Activated CD8-positive, alpha-beta T cell treated with anti-CD3 and anti-CD28 coated beads, Interleukin-2, amount 10 ng/mL, durations not matched to agents 7 days and 5 days (primary cell): ENCODE measurements at regions not wholly inside any gene's neighbourhood (a gene's known extent, or its start where the extent isn't known, plus 50 kb on each side); places are given as distances from the start of the nearest gene placed in this dataset.
"Not testable (repeated sequence)": the region's sequence is repeated elsewhere in the genome, so short reads cannot be mapped to it uniquely, and the experiment has no call there.

Experiments used
- ATAC-seq: fragments of 150-1000 bp; cut with Tn5 transposase; one replicate; pipeline ENCODE4 v1.10.0; 2021; ENCODE audit warnings: moderate library complexity
- CTCF ChIA-PET: fragments of 350-600 bp; sonication (Branson Sonifier 250); formaldehyde crosslinking; loops from one replicate; lab custom pipeline; 2021; ENCODE audit warnings: antibody characterized with exemption; lab: Charles Lee
- POLR2A ChIA-PET: fragments of 350-600 bp; sonication (Branson Sonifier 250); formaldehyde crosslinking; loops from one replicate; lab custom pipeline; 2021; ENCODE audit warnings: antibody characterized with exemption; lab: Charles Lee
- DNase-seq: peaks from one replicate; pipeline ENCODE4 v3.0.0-alpha.2; 2020
- H3K27ac Mint-ChIP-seq: one replicate; pipeline ENCODE4 v1.8.0; 2021; ENCODE audit warnings: mild to moderate bottlenecking, mixed read lengths
- H3K27me3 Mint-ChIP-seq: one replicate; pipeline ENCODE4 v1.8.0; 2021; ENCODE audit warnings: low read depth, mixed read lengths
- H3K36me3 Mint-ChIP-seq: one replicate; pipeline ENCODE4 v1.8.0; 2021; ENCODE audit warnings: low read depth, mixed read lengths
- H3K4me1 Mint-ChIP-seq: one replicate; pipeline ENCODE4 v1.8.0; 2021; ENCODE audit warnings: low read depth, mixed read lengths
- H3K4me3 Mint-ChIP-seq: one replicate; pipeline ENCODE4 v1.8.0; 2021; ENCODE audit warnings: mild to moderate bottlenecking, mixed read lengths
- H3K9me3 Mint-ChIP-seq: one replicate; pipeline ENCODE4 v1.8.0; 2022; ENCODE audit warnings: mixed read lengths; ENCODE audit not compliant: insufficient read depth

- ChIA-PET POLR2A (no interaction called here), CTCF (no interaction called here)
- H3K4me3 Mint-ChIP-seq: no peak overlapping the region
- H3K36me3 Mint-ChIP-seq: no peaks in the 10 kb centered on the region
- no peaks in the 10 kb centered on the region for H3K27me3 Mint-ChIP-seq
- no peak overlapping the region for H3K27ac Mint-ChIP-seq
- no peak for ATAC-seq
- H3K9me3 Mint-ChIP-seq: no peaks in the 10 kb centered on the region
- no peaks in the 10 kb centered on the region for H3K4me1 Mint-ChIP-seq
- DNase-seq: no peak
Observed at GRCh38 chr6:8953310-8953709, 518.0 kb upstream of the SLC35B3 start.

GRCh38 chr6:8948733-8949132 lies 513.4 kb upstream of the SLC35B3 start:
- CTCF ChIA-PET: no interaction called here
- ATAC-seq: no peak
- no peaks in the 10 kb centered on the region for H3K4me1 Mint-ChIP-seq
- no peak overlapping the region for H3K27ac Mint-ChIP-seq
- no peak overlapping the region for H3K4me3 Mint-ChIP-seq
- H3K36me3 Mint-ChIP-seq: no peaks in the 10 kb centered on the region
- no peaks in the 10 kb centered on the region for H3K9me3 Mint-ChIP-seq
- no peak for DNase-seq
- POLR2A ChIA-PET: no interaction called here
- H3K27me3 Mint-ChIP-seq: no peaks in the 10 kb centered on the region

- Mint-ChIP-seq H3K27ac (no peak overlapping the region), H3K9me3 (no peaks in the 10 kb centered on the region), H3K4me1 (no peaks in the 10 kb centered on the region), H3K4me3 (no peak overlapping the region), H3K27me3 (no peaks in the 10 kb centered on the region), H3K36me3 (no peaks in the 10 kb centered on the region)
- DNase-seq (no peak), ATAC-seq (no peak)
- ChIA-PET CTCF (no interaction called here), POLR2A (no interaction called here)
Observed at GRCh38 chr6:8947900-8948299, 512.6 kb upstream of the SLC35B3 start.

- H3K4me1 Mint-ChIP-seq: no peaks in the 10 kb centered on the region
- no peak for ATAC-seq
- ChIA-PET POLR2A (no interaction called here), CTCF (no interaction called here)
- DNase-seq: no peak
- no peaks in the 10 kb centered on the region for H3K36me3 Mint-ChIP-seq
- H3K27me3 Mint-ChIP-seq: no peaks in the 10 kb centered on the region
- H3K27ac Mint-ChIP-seq: no peak overlapping the region
- H3K9me3 Mint-ChIP-seq: no peaks in the 10 kb centered on the region
- no peak overlapping the region for H3K4me3 Mint-ChIP-seq
Observed at GRCh38 chr6:8944548-8944947, 509.2 kb upstream of the SLC35B3 start.

GRCh38 chr6:8943073-8943472 lies 507.7 kb upstream of the SLC35B3 start:
- CTCF ChIA-PET: no interaction called here
- Mint-ChIP-seq H3K4me3 (no peak overlapping the region), H3K9me3 (no peaks in the 10 kb centered on the region), H3K4me1 (no peaks in the 10 kb centered on the region), H3K27me3 (no peaks in the 10 kb centered on the region), H3K36me3 (no peaks in the 10 kb centered on the region), H3K27ac (no peak overlapping the region)
- ATAC-seq: no peak
- POLR2A ChIA-PET: no interaction called here
- no peak for DNase-seq

GRCh38 chr6:8941577-8941976 lies 506.2 kb upstream of the SLC35B3 start:
- H3K27me3 Mint-ChIP-seq: no peaks in the 10 kb centered on the region
- no peak for DNase-seq
- POLR2A ChIA-PET: no interaction called here
- no peaks in the 10 kb centered on the region for H3K36me3 Mint-ChIP-seq
- H3K9me3 Mint-ChIP-seq: no peaks in the 10 kb centered on the region
- H3K4me3 Mint-ChIP-seq: no peak overlapping the region
- ATAC-seq: no peak
- no peaks in the 10 kb centered on the region for H3K4me1 Mint-ChIP-seq
- no peak overlapping the region for H3K27ac Mint-ChIP-seq
- CTCF ChIA-PET: interaction anchor here (1.2 kb wide), 1 partner anchor 10 kb away, joined by 3 read pairs; no protein-coding TSS in a partner anchor

GRCh38 chr6:8940356-8940755 lies 505.0 kb upstream of the SLC35B3 start:
- H3K4me1 Mint-ChIP-seq: no peaks in the 10 kb centered on the region
- H3K4me3 Mint-ChIP-seq: no peak overlapping the region
- no peak for DNase-seq
- H3K36me3 Mint-ChIP-seq: no peaks in the 10 kb centered on the region
- no peak overlapping the region for H3K27ac Mint-ChIP-seq
- no peaks in the 10 kb centered on the region for H3K9me3 Mint-ChIP-seq
- no peaks in the 10 kb centered on the region for H3K27me3 Mint-ChIP-seq
- ChIA-PET POLR2A (no interaction called here), CTCF (no interaction called here)
- ATAC-seq: no peak

- DNase-seq (no peak), ATAC-seq (no peak)
- H3K4me3 Mint-ChIP-seq: no peak overlapping the region
- no peak overlapping the region for H3K27ac Mint-ChIP-seq
- H3K9me3 Mint-ChIP-seq: no peaks in the 10 kb centered on the region
- no peaks in the 10 kb centered on the region for H3K27me3 Mint-ChIP-seq
- POLR2A ChIA-PET: no interaction called here
- CTCF ChIA-PET: no interaction called here
- no peaks in the 10 kb centered on the region for H3K36me3 Mint-ChIP-seq
- no peaks in the 10 kb centered on the region for H3K4me1 Mint-ChIP-seq
Observed at GRCh38 chr6:8939615-8940014, 504.3 kb upstream of the SLC35B3 start.

- Mint-ChIP-seq H3K27ac (no peak overlapping the region), H3K27me3 (no peaks in the 10 kb centered on the region), H3K9me3 (no peaks in the 10 kb centered on the region), H3K4me1 (no peaks in the 10 kb centered on the region), H3K36me3 (no peaks in the 10 kb centered on the region), H3K4me3 (no peak overlapping the region)
- DNase-seq (no peak), ATAC-seq (no peak)
- ChIA-PET CTCF (no interaction called here), POLR2A (no interaction called here)
Observed at GRCh38 chr6:8934318-8934717, 499.0 kb upstream of the SLC35B3 start.

GRCh38 chr6:8930009-8930408 lies 494.7 kb upstream of the SLC35B3 start:
- Mint-ChIP-seq H3K27ac (no peak overlapping the region), H3K4me1 (no peaks in the 10 kb centered on the region), H3K27me3 (no peaks in the 10 kb centered on the region)

GRCh38 chr6:8920244-8920643 lies 484.9 kb upstream of the SLC35B3 start:
- H3K36me3 Mint-ChIP-seq, DNase-seq, ATAC-seq, H3K9me3 Mint-ChIP-seq, H3K4me1 Mint-ChIP-seq, CTCF ChIA-PET, H3K4me3 Mint-ChIP-seq, H3K27me3 Mint-ChIP-seq, H3K27ac Mint-ChIP-seq, POLR2A ChIA-PET: not testable (repeated sequence)

More at GRCh38 chr6:8930009-8930408, 494.7 kb upstream of the SLC35B3 start:
- ATAC-seq (no peak), DNase-seq (no peak)
- ChIA-PET CTCF (no interaction called here), POLR2A (no interaction called here)
- Mint-ChIP-seq H3K4me3 (no peak overlapping the region), H3K9me3 (no peaks in the 10 kb centered on the region), H3K36me3 (no peaks in the 10 kb centered on the region)

- POLR2A ChIA-PET: no interaction called here
- Mint-ChIP-seq H3K9me3 (no peaks in the 10 kb centered on the region), H3K4me1 (no peaks in the 10 kb centered on the region), H3K27me3 (no peaks in the 10 kb centered on the region), H3K36me3 (no peaks in the 10 kb centered on the region), H3K4me3 (no peak overlapping the region), H3K27ac (no peak overlapping the region)
- CTCF ChIA-PET: no interaction called here
- DNase-seq: no peak
- ATAC-seq: no peak
Observed at GRCh38 chr6:8918196-8918595, 482.9 kb upstream of the SLC35B3 start.

- Mint-ChIP-seq H3K27ac (no peak overlapping the region), H3K4me3 (no peak overlapping the region), H3K36me3 (no peaks in the 10 kb centered on the region), H3K4me1 (no peaks in the 10 kb centered on the region), H3K27me3 (no peaks in the 10 kb centered on the region), H3K9me3 (no peaks in the 10 kb centered on the region)
- DNase-seq (no peak), ATAC-seq (no peak)
- CTCF ChIA-PET: no interaction called here
- POLR2A ChIA-PET: no interaction called here
Observed at GRCh38 chr6:8914700-8915099, 479.4 kb upstream of the SLC35B3 start.
